GM18498 (cell line): ENCODE measurements at regions not wholly inside any gene's neighbourhood (a gene's known extent, or its start where the extent isn't known, plus 50 kb on each side); places are given as distances from the start of the nearest gene placed in this dataset.

Experiments
- ATAC-seq: cut with Tn5 transposase; IDR thresholded peaks from one replicate; pipeline ENCODE4 v1.9.1; 2021; ENCODE audit warnings: mild to moderate bottlenecking, moderate library complexity; ENCODE audit not compliant: unreplicated experiment

DNA sequence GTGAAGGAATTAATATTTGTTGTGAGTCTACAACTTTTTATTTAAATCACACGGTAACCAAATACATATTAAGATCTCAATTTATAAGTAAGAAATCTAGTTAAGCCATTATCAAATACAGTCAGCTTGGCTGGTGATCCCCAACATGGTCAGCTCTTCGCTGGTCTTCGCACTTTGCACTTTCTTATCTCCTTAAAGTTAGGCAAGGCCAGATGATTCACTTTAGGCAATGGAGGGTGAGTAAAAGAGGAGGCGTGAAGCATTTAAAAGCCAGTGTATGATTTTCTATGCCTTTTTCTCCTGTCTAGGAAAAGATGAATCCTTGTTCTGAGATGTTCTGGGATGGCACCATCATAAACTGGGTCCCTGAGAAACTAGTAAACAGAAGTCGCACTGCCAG lies 793.7 kb upstream of the ARGLU1 start:
- no peak for ATAC-seq

GRCh38 chr13:107360010-107360409 lies 792.1 kb upstream of the ARGLU1 start:
- ATAC-seq = no peak

GRCh38 chr13:107358866-107359265 lies 790.9 kb upstream of the ARGLU1 start:
- ATAC-seq = no peak

DNA sequence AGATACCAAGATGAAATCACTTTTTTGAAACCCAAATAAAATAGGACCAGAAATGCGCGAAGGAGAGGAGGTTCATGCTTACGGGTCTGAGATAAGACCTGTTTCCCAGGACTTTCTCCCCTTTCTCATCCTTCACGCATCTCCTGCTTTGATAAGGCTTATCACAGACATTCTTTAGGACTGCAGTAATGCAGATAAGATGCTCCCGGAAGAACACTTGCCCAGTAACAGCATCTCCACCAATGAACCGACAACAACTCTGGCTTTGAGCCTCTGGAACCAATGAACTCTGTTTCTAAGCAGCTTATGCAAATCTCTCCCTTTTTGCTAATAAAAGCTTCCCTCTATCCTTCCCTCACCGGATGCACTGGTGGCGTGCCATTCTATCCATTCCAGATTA lies 783.4 kb upstream of the ARGLU1 start:
- no peak for ATAC-seq

GRCh38 chr13:107348925-107349324 lies 781.0 kb upstream of the ARGLU1 start:
- no peak for ATAC-seq

- ATAC-seq = no peak
These were observed 780.5 kb upstream of the ARGLU1 start for GRCh38 chr13:107348471-107348870.

DNA sequence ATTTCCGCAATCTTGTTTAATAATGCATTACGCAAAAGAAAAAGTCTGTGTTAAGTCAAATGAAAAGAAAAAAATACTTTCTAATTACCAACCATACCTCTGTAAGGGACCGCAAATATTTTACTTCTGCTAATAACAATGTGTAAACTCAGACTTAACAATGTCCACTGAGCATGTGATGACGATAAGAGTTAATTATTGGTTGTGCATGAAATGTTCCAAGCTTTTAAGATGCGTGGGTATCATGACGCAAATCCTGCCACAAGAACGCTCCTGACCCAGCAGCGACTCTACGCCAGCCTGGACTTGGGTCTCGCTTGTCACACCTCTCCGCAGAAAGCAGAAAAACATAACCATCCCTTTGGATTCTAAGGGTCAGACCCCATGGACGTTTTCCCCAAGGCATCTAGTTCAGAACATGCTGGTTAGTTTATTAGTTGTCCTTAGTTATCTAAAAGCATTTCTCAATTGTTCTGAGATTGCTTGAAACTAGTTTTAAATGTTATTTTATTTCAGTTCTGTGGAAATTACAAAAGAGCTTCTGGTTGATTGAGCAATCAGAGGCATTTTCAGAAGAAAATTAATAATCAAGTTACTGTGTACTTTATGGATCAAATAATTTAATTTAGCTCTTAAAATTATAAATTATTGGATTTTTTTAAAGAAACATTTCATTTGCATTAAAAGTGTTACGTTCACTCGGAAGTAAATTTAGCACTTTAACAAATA lies 779.9 kb upstream of the ARGLU1 start:
- no peak for ATAC-seq

- no peak for ATAC-seq
These were observed 774.8 kb upstream of the ARGLU1 start for GRCh38 chr13:107342747-107343146.

DNA sequence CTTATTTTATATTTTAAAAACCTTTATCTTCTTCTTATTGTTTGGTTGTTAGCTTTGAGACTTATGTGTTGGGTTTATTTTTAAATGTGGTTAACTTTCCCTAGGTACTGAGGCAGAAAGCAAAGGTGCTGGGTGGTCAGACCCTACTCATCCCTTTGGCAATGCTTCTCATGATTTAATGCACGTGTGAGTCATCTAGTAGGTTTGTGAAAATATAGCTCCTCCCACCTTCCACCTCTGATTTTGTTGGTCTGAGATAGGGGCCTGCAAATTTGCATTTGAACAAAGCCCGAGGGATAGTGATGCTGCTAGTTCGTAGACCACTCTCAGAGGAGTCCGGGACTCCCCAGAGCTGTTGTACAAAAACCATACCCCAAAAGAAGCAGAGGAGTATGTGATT lies 771.3 kb upstream of the ARGLU1 start:
- ATAC-seq = no peak

DNA sequence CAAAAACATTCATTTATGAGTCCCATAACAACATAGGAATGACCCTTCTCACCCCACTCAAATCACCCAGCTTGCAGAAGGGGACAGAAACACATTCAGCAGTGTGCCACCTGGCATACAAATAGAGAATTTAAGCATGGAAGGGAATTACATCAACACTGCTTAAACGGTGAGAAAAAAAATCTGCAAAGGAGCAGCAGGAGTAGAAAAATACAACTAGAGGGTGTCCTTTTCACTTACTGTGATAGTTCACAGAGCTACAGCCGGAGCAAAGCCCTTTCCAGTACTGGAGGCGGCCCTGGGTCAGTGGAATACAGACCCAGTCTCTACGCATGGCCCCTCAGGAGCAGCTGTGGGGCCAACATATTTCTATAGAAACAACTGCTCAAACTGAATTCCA lies 764.3 kb upstream of the ARGLU1 start:
- ATAC-seq = no peak

GRCh38 chr13:107331359-107331758 lies 763.4 kb upstream of the ARGLU1 start:
- ATAC-seq = no peak

GRCh38 chr13:107330484-107330883 lies 762.5 kb upstream of the ARGLU1 start:
- ATAC-seq = no peak

DNA sequence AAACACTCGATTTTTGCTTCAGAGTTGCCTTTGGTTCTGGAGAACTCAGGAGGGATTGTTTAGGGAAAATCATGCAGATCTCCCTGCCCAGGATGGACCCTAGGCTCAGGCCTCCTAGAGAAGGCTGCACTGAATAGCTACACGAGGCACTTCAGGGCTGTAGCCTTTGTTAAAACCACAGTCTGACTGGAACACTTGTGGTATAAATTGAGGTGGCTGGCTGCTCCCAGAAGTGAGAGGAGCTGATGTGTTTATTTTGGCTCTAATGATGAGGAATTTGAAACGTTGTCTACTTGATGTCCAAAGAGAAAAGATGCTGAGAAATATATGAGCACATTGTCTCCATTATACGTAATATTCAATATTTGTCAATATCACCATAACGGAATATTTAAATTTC lies 762.1 kb upstream of the ARGLU1 start:
- no peak for ATAC-seq

- no peak for ATAC-seq
These were observed 756.7 kb upstream of the ARGLU1 start for GRCh38 chr13:107324416-107325204.

- ATAC-seq = no peak
These were observed 754.3 kb upstream of the ARGLU1 start for GRCh38 chr13:107322228-107322627.

DNA sequence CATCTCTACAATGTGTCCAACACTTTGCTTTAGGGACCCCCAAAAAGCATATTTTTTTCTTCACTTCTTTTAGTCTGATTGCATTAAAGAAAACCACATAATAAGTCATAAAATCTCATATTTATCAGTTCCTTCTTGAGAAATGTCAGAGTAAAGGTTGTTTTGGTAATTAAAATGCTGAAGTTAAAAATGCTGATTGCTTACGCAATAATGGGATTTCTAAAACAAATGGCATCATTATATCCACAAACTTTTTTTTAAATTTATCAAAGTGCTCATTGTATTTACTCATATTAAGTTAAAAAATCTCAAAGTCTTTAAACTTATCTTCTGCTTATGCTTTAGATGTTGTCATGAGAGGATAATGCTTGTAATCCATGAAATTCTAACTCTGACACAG lies 737.2 kb upstream of the ARGLU1 start:
- ATAC-seq = no peak

- no peak for ATAC-seq
These were observed 733.9 kb upstream of the ARGLU1 start for GRCh38 chr13:107301724-107302374.

GRCh38 chr13:107299717-107300116 lies 731.8 kb upstream of the ARGLU1 start:
- no peak for ATAC-seq

GRCh38 chr13:107296804-107297203 lies 728.9 kb upstream of the ARGLU1 start:
- no peak for ATAC-seq

DNA sequence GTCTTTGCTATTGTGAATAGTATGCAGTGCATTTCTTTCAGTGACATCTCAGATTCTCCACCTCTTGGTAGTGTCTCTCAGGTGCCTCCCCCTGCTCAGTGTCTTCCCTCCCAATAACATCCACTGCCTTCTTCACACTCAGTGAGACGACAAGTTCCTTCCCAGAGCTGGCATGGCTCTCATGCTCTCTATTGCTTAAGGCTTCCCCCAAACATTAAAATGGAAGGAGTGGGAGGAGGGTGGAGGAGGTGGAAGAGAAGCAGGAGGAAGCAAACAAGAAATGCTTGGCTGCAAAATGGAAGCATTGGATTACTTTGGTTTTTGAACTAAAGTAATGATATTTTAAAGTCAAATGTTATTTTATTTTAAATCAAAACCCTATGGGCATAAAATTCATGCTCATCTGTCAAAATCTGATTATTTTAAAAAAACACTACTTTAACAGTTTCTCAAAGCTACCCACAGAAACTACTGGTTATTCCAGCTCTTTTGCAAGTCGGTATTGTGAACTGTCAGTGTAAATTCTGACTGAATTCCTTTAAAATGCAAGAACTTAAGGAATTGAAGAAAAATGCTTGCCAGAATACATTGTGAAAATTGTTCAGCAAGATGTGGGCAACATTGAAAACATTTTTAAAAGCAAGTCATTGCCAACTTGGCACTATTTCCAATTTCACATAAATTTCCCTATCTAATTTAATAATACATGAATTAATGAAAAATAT lies 727.6 kb upstream of the ARGLU1 start:
- no peak for ATAC-seq

DNA sequence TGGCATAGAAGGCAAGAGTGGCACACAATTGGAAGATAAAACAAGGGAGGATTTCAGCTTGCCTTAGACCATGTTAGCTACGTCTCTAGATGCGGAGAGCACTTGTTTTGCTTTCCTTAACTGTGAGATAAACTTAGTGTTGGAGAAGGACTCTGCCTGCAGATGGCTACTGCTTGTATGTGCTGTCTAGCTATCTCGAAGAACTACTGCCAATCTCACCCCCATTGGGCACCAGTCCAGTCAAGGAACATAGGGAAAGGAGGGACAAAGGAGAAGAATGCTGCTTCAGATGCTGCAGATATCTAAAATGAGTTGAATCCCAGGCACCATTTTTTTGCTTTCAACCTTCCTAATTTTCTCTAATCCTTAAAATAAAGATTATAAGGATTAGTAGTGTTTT lies 726.0 kb upstream of the ARGLU1 start:
- no peak for ATAC-seq
